ENCODE measurements at regions not wholly inside any gene's neighbourhood (a gene's known extent, or its start where the extent isn't known, plus 50 kb on each side); places are given as distances from the start of the nearest gene placed in this dataset.

- TF ChIP-seq RAD21 (conservative IDR thresholded peaks at IDR 0.05 in 1 of 2, IDR thresholded peaks at IDR 0.05 in 1 of 2) (peak; percentile 13 to 22; a peak in 1 of 5 replicates), POLR2A (IDR thresholded peaks at IDR 0.05; ENCODE audit: low read length) (no peak), KDM5A (IDR thresholded peaks at IDR 0.05) (no peak), CTCF (IDR thresholded peaks at IDR 0.05) (peak; percentile 35; the same call in 1 of the 3 replicates)
Observed at GRCh38 chr4:111631215-111631999, 513.8 kb upstream of the FAM241A start.
